ENCODE measurements at regions not wholly inside any gene's neighbourhood (a gene's known extent, or its start where the extent isn't known, plus 50 kb on each side); places are given as distances from the start of the nearest gene placed in this dataset.

- no peaks in the 10 kb centered on the region for H3K9me3 Mint-ChIP-seq
- CTCF ChIA-PET, result no interaction called here
Observed at GRCh38 chr11:110835106-110835505, 122.9 kb upstream of the ARHGAP20 start.

DNA sequence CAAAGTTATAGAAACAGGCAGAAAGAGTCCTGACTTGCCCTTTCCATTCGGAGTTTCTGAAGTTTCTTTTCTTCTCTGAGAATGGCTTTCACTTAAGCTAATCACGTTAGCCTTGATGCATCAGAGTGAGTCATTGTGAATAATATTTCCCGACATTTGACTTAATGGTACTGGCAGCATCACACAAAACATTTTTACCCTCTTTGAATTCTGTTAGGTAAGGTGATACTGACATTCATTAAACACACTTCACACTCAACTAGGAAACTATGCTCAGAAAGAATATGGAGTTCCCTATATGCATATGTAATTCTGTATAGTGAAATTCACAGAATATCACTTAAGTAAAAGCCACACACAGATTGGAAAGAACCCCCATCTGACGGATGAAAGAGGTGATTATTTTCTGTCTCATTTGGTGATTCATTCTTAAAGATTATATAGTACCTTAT is 120.8 kb upstream of the ARHGAP20 start:
- POLR2A ChIA-PET, result no interaction called here
- no peaks in the 10 kb centered on the region for H3K9me3 Mint-ChIP-seq
- H3K36me3 Mint-ChIP-seq (ENCODE audit: low read depth), result no peaks in the 10 kb centered on the region
- CTCF ChIA-PET, result no interaction called here
- H3K27me3 Mint-ChIP-seq, result peaks cover 11% of the 10 kb centered on the region
- DNase-seq, result no peak
- no peak overlapping the region for H3K27ac Mint-ChIP-seq
- H3K4me3 Mint-ChIP-seq, result no peak overlapping the region
- H3K4me1 Mint-ChIP-seq, result peaks cover 2% of the 10 kb centered on the region

More at GRCh38 chr11:110835106-110835505, 122.9 kb upstream of the ARHGAP20 start:
- POLR2A ChIA-PET, result no interaction called here
- Mint-ChIP-seq H3K4me1 (peaks cover 2% of the 10 kb centered on the region), H3K36me3 (ENCODE audit: low read depth) (no peaks in the 10 kb centered on the region), H3K4me3 (no peak overlapping the region), H3K27me3 (peaks cover 11% of the 10 kb centered on the region), H3K27ac (no peak overlapping the region)
- no peak for DNase-seq

DNA sequence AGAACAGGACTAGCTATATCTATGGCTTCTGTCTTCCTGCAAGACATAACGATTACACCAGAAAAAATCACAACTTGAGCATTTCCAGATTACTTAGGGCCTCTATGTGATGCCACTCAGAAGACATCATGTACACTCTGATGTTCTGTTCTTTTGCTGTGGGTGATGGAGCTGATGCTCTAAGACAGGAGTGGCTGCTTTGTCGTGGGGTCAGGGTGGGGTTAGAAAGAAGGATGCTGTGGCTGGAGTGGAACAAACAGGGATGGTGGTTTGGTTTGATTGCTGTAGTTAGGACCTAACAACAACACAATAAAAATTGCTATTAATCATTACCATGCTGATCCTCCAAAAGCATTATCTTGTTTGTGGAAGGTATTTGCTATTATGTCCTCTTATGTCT is 120.3 kb upstream of the ARHGAP20 start:
- POLR2A ChIA-PET, result no interaction called here
- Mint-ChIP-seq H3K4me1 (peaks cover 2% of the 10 kb centered on the region), H3K27me3 (peaks cover 11% of the 10 kb centered on the region), H3K4me3 (no peak overlapping the region), H3K27ac (no peak overlapping the region), H3K36me3 (ENCODE audit: low read depth) (no peaks in the 10 kb centered on the region), H3K9me3 (no peaks in the 10 kb centered on the region)
- CTCF ChIA-PET, result no interaction called here
- no peak for DNase-seq

DNA sequence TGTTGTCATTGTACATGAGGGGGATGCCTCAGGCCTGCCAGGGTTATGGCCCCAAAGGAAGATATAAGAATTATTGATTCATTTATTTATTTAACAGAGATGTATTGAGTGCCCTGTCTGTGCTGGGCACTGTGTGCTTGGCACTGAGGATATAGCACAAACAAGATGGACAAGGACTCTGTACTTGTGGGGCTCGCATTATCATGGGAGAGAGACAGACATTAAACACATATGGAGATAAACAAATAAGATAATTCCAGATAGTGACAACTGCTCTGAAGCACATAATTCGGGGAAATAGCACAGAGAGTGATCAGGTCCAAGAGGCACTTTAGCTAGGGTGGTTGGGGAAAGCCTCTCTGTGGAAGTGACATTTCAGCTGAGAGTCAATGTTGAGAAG is 119.8 kb upstream of the ARHGAP20 start:
- peaks cover 11% of the 10 kb centered on the region for H3K27me3 Mint-ChIP-seq
- POLR2A ChIA-PET, result no interaction called here

GRCh38 chr11:110830747-110831146 is 118.5 kb upstream of the ARHGAP20 start:
- POLR2A ChIA-PET, result no interaction called here
- Mint-ChIP-seq H3K4me1 (peaks cover 2% of the 10 kb centered on the region), H3K27me3 (peaks cover 11% of the 10 kb centered on the region), H3K36me3 (ENCODE audit: low read depth) (no peaks in the 10 kb centered on the region), H3K4me3 (no peak overlapping the region), H3K9me3 (no peaks in the 10 kb centered on the region), H3K27ac (no peak overlapping the region)
- CTCF ChIA-PET, result no interaction called here
- DNase-seq, result no peak

More for the DNA sequence above, 119.8 kb upstream of the ARHGAP20 start:
- Mint-ChIP-seq H3K27ac (no peak overlapping the region), H3K36me3 (ENCODE audit: low read depth) (no peaks in the 10 kb centered on the region), H3K9me3 (no peaks in the 10 kb centered on the region), H3K4me3 (no peak overlapping the region), H3K4me1 (peaks cover 2% of the 10 kb centered on the region)
- DNase-seq, result no peak
- CTCF ChIA-PET, result no interaction called here

DNA sequence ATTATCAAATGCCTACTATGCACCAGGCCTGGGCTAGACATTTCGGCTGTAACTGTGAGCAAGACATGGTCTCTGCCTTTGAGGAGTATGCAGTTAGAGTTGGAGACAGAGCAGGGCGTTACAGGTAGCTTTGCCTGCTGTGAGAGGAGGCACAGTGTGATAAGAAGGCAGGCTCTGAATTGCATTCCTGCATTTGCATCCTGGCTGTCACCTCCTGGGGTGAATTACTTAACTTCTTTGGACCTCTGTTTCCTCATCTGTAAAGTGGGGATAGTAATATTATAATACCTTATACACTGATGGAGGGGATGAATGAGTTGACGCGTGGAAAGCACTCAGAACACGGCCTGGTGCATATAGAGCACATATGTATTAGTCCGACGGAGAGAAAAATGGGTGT is 118.1 kb upstream of the ARHGAP20 start:
- DNase-seq, result no peak
- no peak overlapping the region for H3K27ac Mint-ChIP-seq

DNA sequence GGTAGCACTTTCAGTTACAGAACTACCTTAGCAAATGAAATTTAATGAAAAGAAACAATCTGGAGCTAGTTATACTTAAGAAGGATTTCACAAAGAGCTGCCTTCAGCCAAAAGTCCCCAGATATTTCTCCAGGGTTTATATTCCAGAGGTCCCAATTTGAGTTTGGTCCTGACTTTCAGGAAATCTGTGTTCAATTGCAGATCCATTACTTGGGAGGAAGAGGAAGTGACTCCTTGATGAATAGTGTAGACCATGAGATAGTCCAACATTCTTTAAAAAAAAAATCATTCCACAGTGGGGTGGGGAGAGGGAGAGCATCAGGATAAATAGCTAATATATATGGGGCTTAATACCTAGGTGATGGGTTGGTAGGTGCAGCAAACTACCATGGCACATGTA is 117.6 kb upstream of the ARHGAP20 start:
- H3K36me3 Mint-ChIP-seq (ENCODE audit: low read depth), result no peaks in the 10 kb centered on the region
- H3K27me3 Mint-ChIP-seq, result peaks cover 11% of the 10 kb centered on the region
- H3K27ac Mint-ChIP-seq, result no peak overlapping the region
- no peak overlapping the region for H3K4me3 Mint-ChIP-seq
- CTCF ChIA-PET, result no interaction called here
- no peak for DNase-seq
- H3K9me3 Mint-ChIP-seq, result no peaks in the 10 kb centered on the region
- POLR2A ChIA-PET, result no interaction called here
- H3K4me1 Mint-ChIP-seq, result peaks cover 2% of the 10 kb centered on the region

More for the DNA sequence above, 118.1 kb upstream of the ARHGAP20 start:
- Mint-ChIP-seq H3K4me3 (no peak overlapping the region), H3K27me3 (peaks cover 11% of the 10 kb centered on the region), H3K4me1 (peaks cover 2% of the 10 kb centered on the region), H3K9me3 (no peaks in the 10 kb centered on the region), H3K36me3 (ENCODE audit: low read depth) (no peaks in the 10 kb centered on the region)
- POLR2A ChIA-PET, result no interaction called here
- CTCF ChIA-PET, result no interaction called here

- DNase-seq, result no peak
- Mint-ChIP-seq H3K27me3 (peaks cover 10% of the 10 kb centered on the region), H3K36me3 (ENCODE audit: low read depth) (no peaks in the 10 kb centered on the region), H3K4me3 (no peak overlapping the region), H3K27ac (no peak overlapping the region), H3K9me3 (no peaks in the 10 kb centered on the region), H3K4me1 (peaks cover 2% of the 10 kb centered on the region)
- CTCF ChIA-PET, result interaction anchor here (1.1 kb wide), 1 partner anchor 15 kb away, joined by 4 read pairs; no protein-coding TSS in a partner anchor
- POLR2A ChIA-PET, result no interaction called here
Observed at GRCh38 chr11:110828086-110828485, 115.8 kb upstream of the ARHGAP20 start.

GRCh38 chr11:110827276-110827675 is 115.0 kb upstream of the ARHGAP20 start:
- Mint-ChIP-seq H3K4me3 (no peak overlapping the region), H3K36me3 (ENCODE audit: low read depth) (no peaks in the 10 kb centered on the region), H3K9me3 (no peaks in the 10 kb centered on the region), H3K4me1 (no peaks in the 10 kb centered on the region), H3K27ac (no peak overlapping the region), H3K27me3 (peaks cover 3% of the 10 kb centered on the region)
- CTCF ChIA-PET, result interaction anchor here (1.1 kb wide), 1 partner anchor 15 kb away, joined by 4 read pairs; no protein-coding TSS in a partner anchor
- DNase-seq, result no peak
- POLR2A ChIA-PET, result no interaction called here

DNA sequence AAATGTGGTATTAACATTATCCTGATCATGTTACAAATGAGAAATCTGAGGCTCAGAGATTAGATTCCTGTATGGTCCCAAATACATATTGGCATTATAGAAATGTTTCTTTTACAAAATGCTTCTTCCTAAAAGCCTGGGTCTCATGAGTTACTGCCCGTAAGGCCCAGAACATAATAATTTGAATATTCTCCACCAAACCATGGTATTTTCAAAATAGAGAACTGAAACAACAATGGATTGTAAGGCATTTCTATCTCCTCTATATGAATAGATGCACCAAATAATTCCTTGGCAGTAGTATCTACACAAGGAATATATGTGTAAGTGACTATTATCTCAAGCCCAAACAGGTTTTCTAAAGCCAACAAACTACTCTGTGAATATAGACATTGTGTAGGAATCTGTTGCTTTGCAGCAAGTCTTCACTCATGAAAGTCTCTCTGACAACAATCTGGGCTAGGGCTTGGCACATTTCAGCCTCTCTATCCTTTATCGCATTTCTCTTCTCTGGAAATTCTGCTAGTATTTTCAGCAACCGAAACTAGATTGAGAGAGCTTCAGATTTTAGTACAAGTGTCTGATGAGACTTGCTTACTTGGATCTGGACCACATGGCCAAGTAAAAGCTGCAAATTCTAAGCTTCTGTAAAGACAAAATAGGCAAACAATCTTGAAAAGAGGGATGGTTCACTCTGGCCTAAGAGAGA is 112.8 kb upstream of the ARHGAP20 start:
- POLR2A ChIA-PET, result interaction anchor here (0.6 kb wide), 1 partner anchor 405 kb away, joined by 3 read pairs; no protein-coding TSS in a partner anchor
- no peaks in the 10 kb centered on the region for H3K9me3 Mint-ChIP-seq
- no peak overlapping the region for H3K4me3 Mint-ChIP-seq
- no peaks in the 10 kb centered on the region for H3K27me3 Mint-ChIP-seq
- no peak overlapping the region for H3K27ac Mint-ChIP-seq
- no peaks in the 10 kb centered on the region for H3K4me1 Mint-ChIP-seq
- DNase-seq, result no peak
- no peaks in the 10 kb centered on the region for H3K36me3 Mint-ChIP-seq (ENCODE audit: low read depth)
- CTCF ChIA-PET, result no interaction called here

DNA sequence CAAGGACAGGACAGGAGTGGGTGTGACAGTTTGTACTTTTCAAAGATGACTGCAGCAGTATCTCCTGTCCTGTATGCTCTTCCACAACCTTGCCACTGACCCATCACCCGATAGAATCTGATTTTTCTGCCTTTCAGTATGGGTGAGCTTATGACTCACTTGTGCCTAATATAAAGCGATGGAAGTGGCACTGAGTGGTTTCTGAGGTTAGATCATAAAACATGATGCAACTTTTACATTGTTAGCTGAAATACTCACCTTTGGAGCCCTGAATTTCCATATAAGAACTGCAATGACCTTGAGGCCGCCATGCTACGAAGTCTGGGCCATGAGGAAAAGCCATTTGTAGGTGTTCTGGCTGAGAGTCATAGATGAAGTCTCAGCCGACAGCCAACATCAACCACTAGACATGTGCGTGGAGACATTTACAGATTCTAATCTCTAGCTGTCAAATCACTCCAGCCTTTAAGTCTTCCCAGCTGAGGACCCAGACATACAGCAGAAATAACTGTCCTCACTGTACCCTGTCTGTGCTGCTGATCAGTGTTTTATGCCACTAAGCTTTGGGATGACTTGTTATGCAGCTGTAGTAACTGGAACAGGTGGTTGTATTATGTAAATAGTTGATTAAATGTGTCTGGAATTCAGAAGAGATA is 105.9 kb upstream of the ARHGAP20 start:
- H3K27ac Mint-ChIP-seq, result no peak overlapping the region
- ChIA-PET CTCF (no interaction called here), POLR2A (no interaction called here)
- H3K9me3 Mint-ChIP-seq, result peaks cover 2% of the 10 kb centered on the region
- peaks cover 3% of the 10 kb centered on the region for H3K27me3 Mint-ChIP-seq
- no peak overlapping the region for H3K4me3 Mint-ChIP-seq
- DNase-seq, result no peak
- no peaks in the 10 kb centered on the region for H3K36me3 Mint-ChIP-seq (ENCODE audit: low read depth)
- H3K4me1 Mint-ChIP-seq, result peaks cover 2% of the 10 kb centered on the region

DNA sequence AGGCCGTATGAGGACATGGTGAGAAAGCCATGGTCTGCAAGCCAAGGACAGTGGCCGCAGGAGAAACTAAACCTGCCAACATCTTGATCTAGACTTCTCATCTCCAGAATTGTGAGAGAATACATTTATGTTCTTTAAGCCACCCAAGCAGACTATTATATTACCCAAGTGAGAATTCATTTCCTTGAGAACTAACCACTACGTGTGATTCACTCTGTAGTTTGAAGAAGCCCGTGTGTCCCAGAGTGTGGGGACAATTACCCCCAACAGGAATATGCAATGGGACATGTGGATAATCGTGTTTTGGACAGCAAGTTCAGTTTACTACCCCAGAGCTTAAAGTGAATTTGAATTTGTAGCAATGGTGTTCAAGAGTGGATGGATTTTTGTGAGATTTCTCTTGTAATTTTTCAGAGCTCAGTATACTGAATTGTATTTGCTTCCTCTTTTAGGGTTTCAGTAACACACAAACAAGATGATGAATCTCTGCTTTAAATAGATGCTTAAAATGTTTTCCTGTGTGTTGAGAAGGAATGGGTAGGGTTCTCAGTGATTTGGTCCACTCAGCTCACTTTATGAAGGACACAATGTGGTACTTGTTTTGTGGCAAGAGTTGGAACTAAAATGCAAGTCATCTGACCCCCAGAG is 100.0 kb upstream of the ARHGAP20 start:
- Mint-ChIP-seq H3K27me3 (no peaks in the 10 kb centered on the region), H3K9me3 (peaks cover 2% of the 10 kb centered on the region), H3K4me1 (no peaks in the 10 kb centered on the region), H3K27ac (no peak overlapping the region), H3K36me3 (ENCODE audit: low read depth) (no peaks in the 10 kb centered on the region), H3K4me3 (no peak overlapping the region)
- DNase-seq, result no peak
- ChIA-PET POLR2A (interaction anchor here (0.7 kb wide), 1 partner anchor 1159 kb away, joined by 3 read pairs; no protein-coding TSS in a partner anchor), CTCF (interaction anchor here (1.3 kb wide), 1 partner anchor 16 kb away, joined by 4 read pairs; no protein-coding TSS in a partner anchor)

DNA sequence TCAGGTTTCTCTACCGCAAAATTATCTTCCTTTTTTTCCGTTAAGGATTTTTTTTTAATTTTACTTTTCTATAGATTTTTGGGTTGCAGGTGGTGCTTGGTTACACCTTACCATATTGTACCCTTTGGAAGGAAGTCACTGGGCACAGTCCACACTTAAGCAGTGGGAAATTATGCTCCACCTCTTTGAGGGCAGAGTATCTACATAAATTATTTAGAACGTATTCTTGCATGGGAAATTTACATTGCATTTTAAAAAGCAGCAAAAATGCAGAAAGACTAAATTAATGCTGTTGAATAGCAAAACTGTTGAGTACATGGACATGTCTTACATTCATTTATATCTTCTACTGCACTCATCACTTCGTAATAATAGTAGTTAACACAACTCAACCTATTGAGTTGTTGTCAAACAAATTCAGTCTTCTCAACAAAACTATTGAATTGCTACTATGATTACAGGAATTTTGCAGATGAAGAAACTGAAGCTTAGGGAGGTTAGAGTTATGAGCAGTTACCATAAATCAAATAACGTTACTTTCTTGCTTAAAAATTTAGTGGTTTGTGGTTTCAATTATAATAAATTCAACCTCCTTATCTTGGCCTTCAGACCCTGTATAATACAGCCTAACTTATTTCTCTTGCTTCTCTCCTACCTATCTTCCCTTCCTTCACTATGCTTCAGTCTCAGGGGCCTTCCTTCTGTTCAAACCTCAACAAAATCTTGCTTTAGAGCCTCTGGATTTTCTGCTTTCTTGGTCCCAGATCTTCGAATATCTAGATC is 97.4 kb upstream of the ARHGAP20 start:
- Mint-ChIP-seq H3K4me1 (no peaks in the 10 kb centered on the region), H3K36me3 (ENCODE audit: low read depth) (no peaks in the 10 kb centered on the region), H3K9me3 (no peaks in the 10 kb centered on the region), H3K4me3 (no peak overlapping the region), H3K27me3 (no peaks in the 10 kb centered on the region), H3K27ac (no peak overlapping the region)
- no peak for DNase-seq
- CTCF ChIA-PET, result no interaction called here
- POLR2A ChIA-PET, result no interaction called here

Measured in activated CD4-positive, alpha-beta memory T cell treated with anti-CD3 and anti-CD28 coated beads, Interleukin-2, amount 10 ng/mL, durations not matched to agents 7 days and 5 days (primary cell).